Thoracic aorta (tissue), 2 donors: ENCODE measurements at regions not wholly inside any gene's neighbourhood (a gene's known extent, or its start where the extent isn't known, plus 50 kb on each side); places are given as distances from the start of the nearest gene placed in this dataset.
"Not testable (repeated sequence)": the region's sequence is repeated elsewhere in the genome, so short reads cannot be mapped to it uniquely, and the experiment has no call there.

Experiments used
- ATAC-seq: fragments of 150-250 bp; one replicate; pipeline ENCODE4 v1.8.0; 2017; ENCODE audit warnings: low read depth; ENCODE audit not compliant: insufficient number of reproducible peaks, low FRiP score
- DNase-seq: peaks from one replicate; pipeline ENCODE4 v3.0.0-alpha.2; 2020; ENCODE audit warnings: low spot score
- H3K27ac ChIP-seq, 2 donors: fragments of 200-600 bp; sonication (generic); 1 replicate in 1 of 2; 2 replicates in 1 of 2; pipeline ENCODE4 v1.5.1; 2016; ENCODE audit warnings: mild to moderate bottlenecking in 2 of 2, moderate library complexity in 2 of 2
- H3K27me3 ChIP-seq: fragments of 200-600 bp; sonication (generic); replicated peaks from 2 replicates; pipeline ENCODE4 v1.6.0; 2016; ENCODE audit warnings: mild to moderate bottlenecking; ENCODE audit not compliant: insufficient read depth
- H3K36me3 ChIP-seq: fragments of 200-600 bp; sonication (generic); one replicate; pipeline ENCODE4 v1.5.1; 2016
- H3K4me1 ChIP-seq, 2 donors: fragments of 200-600 bp; sonication (generic); 1 replicate in 1 of 2; 2 replicates in 1 of 2; pipeline versions ENCODE4 v1.5.1 to v1.6.0; 2016; ENCODE audit warnings: low read depth in 2 of 2, mild to moderate bottlenecking in 1 of 2; ENCODE audit not compliant: control insufficient read depth in 1 of 2
- H3K4me3 ChIP-seq: fragments of 200-600 bp; sonication (generic); 2 replicates; pipeline ENCODE4 v1.5.1; 2016; ENCODE audit warnings: mild to moderate bottlenecking
- H3K9me3 ChIP-seq: fragments of 200-600 bp; sonication (generic); 2 replicates; pipeline ENCODE4 v1.5.1; 2016
- CTCF ChIP-seq: fragments of 200-600 bp; sonication (generic); IDR thresholded peaks from one replicate; pipeline ENCODE4 v1.5.1; 2019; ENCODE audit warnings: antibody characterized with exemption

GRCh38 chrX:74104356-74105015 is 199.5 kb upstream of the ZCCHC13 start:
- no peak for DNase-seq
- Histone ChIP-seq H3K27me3 (no peaks in the 10 kb centered on the region), H3K27ac (no peak overlapping the region), H3K36me3 (no peaks in the 10 kb centered on the region), H3K9me3 (no peaks in the 10 kb centered on the region), H3K4me3 (no peak overlapping the region), H3K4me1 (no peaks in the 10 kb centered on the region)
- no peak for ATAC-seq
- TF ChIP-seq CTCF = no peak

GRCh38 chrX:74098407-74098806 is 205.6 kb upstream of the ZCCHC13 start:
- ATAC-seq, H3K4me3 ChIP-seq, H3K4me1 ChIP-seq, H3K9me3 ChIP-seq, H3K27ac ChIP-seq, H3K27me3 ChIP-seq, H3K36me3 ChIP-seq, DNase-seq: not testable (repeated sequence)

GRCh38 chrX:74090049-74090448 is 213.9 kb upstream of the ZCCHC13 start:
- Histone ChIP-seq H3K36me3 (no peaks in the 10 kb centered on the region), H3K4me1 (no peaks in the 10 kb centered on the region), H3K27ac (no peak overlapping the region), H3K4me3 (no peak overlapping the region), H3K9me3 (no peaks in the 10 kb centered on the region), H3K27me3 (no peaks in the 10 kb centered on the region)
- DNase-seq = no peak
- no peak for ATAC-seq
- TF ChIP-seq CTCF = no peak

- DNase-seq (no peak), ATAC-seq (no peak)
- H3K4me1 ChIP-seq = no peaks in the 10 kb centered on the region
- no peaks in the 10 kb centered on the region for H3K36me3 ChIP-seq
- no peak overlapping the region for H3K27ac ChIP-seq
- H3K9me3 ChIP-seq = no peaks in the 10 kb centered on the region
- no peak overlapping the region for H3K4me3 ChIP-seq
- TF ChIP-seq CTCF = no peak
- no peaks in the 10 kb centered on the region for H3K27me3 ChIP-seq
Measured at GRCh38 chrX:74085642-74086236, 218.2 kb upstream of the ZCCHC13 start.

- no peaks in the 10 kb centered on the region for H3K27me3 ChIP-seq
- no peak overlapping the region for H3K4me3 ChIP-seq
- no peak for TF ChIP-seq CTCF
- no peaks in the 10 kb centered on the region for H3K9me3 ChIP-seq
- no peak overlapping the region for H3K27ac ChIP-seq
- no peaks in the 10 kb centered on the region for H3K4me1 ChIP-seq
- ATAC-seq = no peak
- no peaks in the 10 kb centered on the region for H3K36me3 ChIP-seq
- DNase-seq = no peak
Measured at GRCh38 chrX:74080165-74080564, 223.8 kb upstream of the ZCCHC13 start.
